ES-I3 (cell line): ENCODE measurements at regions not wholly inside any gene's neighbourhood (a gene's known extent, or its start where the extent isn't known, plus 50 kb on each side); places are given as distances from the start of the nearest gene placed in this dataset.
A peak's percentile ranks its signal among the peaks of the same experiment; 100 is the strongest.

ENCODE experiments used
- H3K36me3 ChIP-seq: 2 replicates; pipeline ENCODE4 v1.6.1; 2013; ENCODE audit warnings: mild to moderate bottlenecking, low read length, control low read depth, moderate library complexity; ENCODE audit not compliant: insufficient read depth
- H3K4me1 ChIP-seq: 2 replicates; pipeline ENCODE4 v1.6.1; 2013; ENCODE audit warnings: mild to moderate bottlenecking, control low read depth, low read length; ENCODE audit not compliant: insufficient read depth
- H3K9ac ChIP-seq: 2 replicates; pipeline ENCODE4 v1.6.1; 2013; ENCODE audit warnings: low read depth, mild to moderate bottlenecking, low read length, moderate library complexity
- H3K9me3 ChIP-seq: 2 replicates; pipeline ENCODE4 v1.6.1; 2013; ENCODE audit warnings: mild to moderate bottlenecking, low read length, moderate library complexity; ENCODE audit not compliant: control insufficient read depth, insufficient read depth

DNA sequence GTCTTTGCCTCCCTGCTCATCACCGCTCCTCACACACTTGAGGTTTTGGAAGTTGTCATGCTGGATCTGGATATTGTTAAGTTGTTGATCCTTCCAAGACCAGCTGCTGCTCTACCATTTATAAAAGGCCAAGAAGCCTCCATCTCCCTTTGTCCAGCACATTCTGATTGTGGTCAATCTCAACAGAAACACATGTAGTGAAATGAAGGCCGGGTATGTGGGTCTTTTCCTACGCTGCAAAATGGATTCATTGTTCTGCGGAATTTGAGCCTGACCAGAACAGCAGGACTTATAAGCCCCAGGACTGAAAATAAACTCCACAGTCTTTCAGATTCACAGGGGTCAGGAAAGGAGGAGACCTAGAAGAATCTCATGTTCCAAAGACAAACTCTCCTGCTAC, 238.4 kb downstream of the CMPK2 start:
- Histone ChIP-seq H3K9me3 (no peaks in the 10 kb centered on the region), H3K36me3 (no peaks in the 10 kb centered on the region), H3K9ac (no peak overlapping the region), H3K4me1 (no peaks in the 10 kb centered on the region)

GRCh38 chr2:6630209-6630608, 235.5 kb downstream of the CMPK2 start:
- Histone ChIP-seq H3K9me3 (no peaks in the 10 kb centered on the region), H3K4me1 (no peaks in the 10 kb centered on the region), H3K36me3 (no peaks in the 10 kb centered on the region), H3K9ac (no peak overlapping the region)

GRCh38 chr2:6635296-6635695, 230.4 kb downstream of the CMPK2 start:
- Histone ChIP-seq H3K9ac (no peak overlapping the region), H3K36me3 (no peaks in the 10 kb centered on the region), H3K4me1 (peaks cover 14% of the 10 kb centered on the region), H3K9me3 (no peaks in the 10 kb centered on the region)

- Histone ChIP-seq H3K36me3 (no peaks in the 10 kb centered on the region), H3K4me1 (peaks cover 20% of the 10 kb centered on the region), H3K9ac (no peak overlapping the region), H3K9me3 (no peaks in the 10 kb centered on the region)
Measured at GRCh38 chr2:6637330-6637729, 228.4 kb downstream of the CMPK2 start.

GRCh38 chr2:6639929-6640620, 225.6 kb downstream of the CMPK2 start:
- Histone ChIP-seq H3K9ac (peak overlapping the region; percentile 8), H3K9me3 (no peaks in the 10 kb centered on the region), H3K4me1 (peaks cover 20% of the 10 kb centered on the region), H3K36me3 (no peaks in the 10 kb centered on the region)

DNA sequence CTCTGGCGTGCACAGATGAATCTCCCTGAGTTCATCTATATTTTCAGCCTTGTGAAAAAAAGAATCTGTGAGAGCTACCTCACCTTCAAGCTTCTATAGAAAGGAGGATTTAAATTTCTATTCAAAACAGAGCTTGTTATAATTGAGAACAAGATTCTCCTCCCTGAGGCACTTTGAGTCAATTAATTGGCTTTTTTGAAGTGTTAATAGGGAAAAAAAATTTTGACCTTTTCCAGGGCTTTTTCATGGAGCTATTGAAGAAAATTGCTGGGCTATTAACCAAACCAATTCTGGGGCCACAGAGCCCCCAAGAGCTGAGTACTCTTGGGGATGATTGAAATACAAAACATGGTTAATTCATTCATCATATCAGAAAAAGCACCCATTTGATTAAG, 225.1 kb downstream of the CMPK2 start:
- Histone ChIP-seq H3K9me3 (no peaks in the 10 kb centered on the region), H3K4me1 (peaks cover 20% of the 10 kb centered on the region), H3K36me3 (no peaks in the 10 kb centered on the region), H3K9ac (peak overlapping the region; percentile 8)

- Histone ChIP-seq H3K9ac (no peak overlapping the region), H3K36me3 (no peaks in the 10 kb centered on the region), H3K4me1 (peaks cover 20% of the 10 kb centered on the region), H3K9me3 (no peaks in the 10 kb centered on the region)
Measured at GRCh38 chr2:6641956-6642355, 223.8 kb downstream of the CMPK2 start.

- Histone ChIP-seq H3K9me3 (no peaks in the 10 kb centered on the region), H3K4me1 (peaks cover 7% of the 10 kb centered on the region; the same call in 1 of the 2 replicates), H3K36me3 (no peaks in the 10 kb centered on the region), H3K9ac (no peak overlapping the region)
Measured at GRCh38 chr2:6644261-6644660, 221.4 kb downstream of the CMPK2 start.

- Histone ChIP-seq H3K36me3 (no peaks in the 10 kb centered on the region), H3K9ac (no peak overlapping the region), H3K9me3 (no peaks in the 10 kb centered on the region), H3K4me1 (peaks cover 6% of the 10 kb centered on the region; the same call in 1 of the 2 replicates)
Measured at GRCh38 chr2:6645004-6645403, 220.7 kb downstream of the CMPK2 start.

- Histone ChIP-seq H3K9ac (no peak overlapping the region), H3K4me1 (peaks cover 3% of the 10 kb centered on the region; the same call in 1 of the 2 replicates), H3K9me3 (no peaks in the 10 kb centered on the region), H3K36me3 (no peaks in the 10 kb centered on the region)
Measured at GRCh38 chr2:6645672-6646071, 220.0 kb downstream of the CMPK2 start.

GRCh38 chr2:6647046-6647445, 218.7 kb downstream of the CMPK2 start:
- Histone ChIP-seq H3K36me3 (no peaks in the 10 kb centered on the region), H3K4me1 (no peaks in the 10 kb centered on the region), H3K9ac (no peak overlapping the region), H3K9me3 (no peaks in the 10 kb centered on the region)

GRCh38 chr2:6648596-6649247, 217.0 kb downstream of the CMPK2 start:
- Histone ChIP-seq H3K4me1 (no peaks in the 10 kb centered on the region), H3K9me3 (no peaks in the 10 kb centered on the region), H3K9ac (no peak overlapping the region), H3K36me3 (no peaks in the 10 kb centered on the region)

GRCh38 chr2:6650311-6650710, 215.4 kb downstream of the CMPK2 start:
- no peak overlapping the region for H3K9ac ChIP-seq
- H3K9me3 ChIP-seq = no peaks in the 10 kb centered on the region
- no peaks in the 10 kb centered on the region for H3K4me1 ChIP-seq
- H3K36me3 ChIP-seq = no peaks in the 10 kb centered on the region

DNA sequence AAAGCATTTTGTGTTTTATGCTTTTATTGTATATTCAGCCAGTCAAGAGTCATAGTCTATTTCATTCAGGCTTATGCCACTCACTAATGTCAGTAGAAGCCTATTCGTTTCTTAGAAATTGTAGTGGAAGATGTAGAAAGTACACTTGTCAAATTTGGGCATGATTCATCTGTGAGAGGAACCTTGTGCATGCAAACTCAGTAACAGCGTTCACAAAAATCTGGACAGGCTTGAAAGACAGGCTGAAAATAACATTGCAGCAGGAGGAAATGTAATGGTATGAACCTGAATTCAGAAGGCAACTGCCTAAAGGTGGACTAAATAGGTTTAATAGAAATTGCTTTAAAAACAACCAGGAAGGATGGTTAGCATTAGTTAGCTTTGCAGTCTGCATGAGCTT, 213.5 kb downstream of the CMPK2 start:
- Histone ChIP-seq H3K4me1 (no peaks in the 10 kb centered on the region), H3K9ac (no peak overlapping the region), H3K36me3 (no peaks in the 10 kb centered on the region), H3K9me3 (no peaks in the 10 kb centered on the region)

DNA sequence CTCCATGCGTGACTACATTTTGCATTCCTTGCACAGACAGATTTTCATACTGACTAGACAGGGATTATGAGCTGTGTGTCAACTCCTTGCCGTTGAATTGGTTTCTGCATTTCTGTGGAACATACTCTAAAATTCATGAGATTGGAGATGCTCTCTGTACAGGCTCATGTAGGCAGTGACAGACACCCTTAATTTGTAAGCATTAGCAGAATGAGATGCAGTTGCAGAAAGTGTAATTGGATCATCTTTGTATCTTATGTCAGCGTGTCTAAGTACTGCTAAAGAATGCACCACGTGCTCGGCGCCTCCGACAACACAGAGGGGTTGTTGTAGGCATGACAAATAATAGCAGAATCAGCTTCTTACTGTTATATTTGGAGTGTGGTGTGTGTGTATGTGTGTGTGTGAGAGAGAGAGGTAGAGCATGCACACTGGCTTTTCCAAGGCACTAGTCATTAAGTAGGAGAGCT, 212.4 kb downstream of the CMPK2 start:
- Histone ChIP-seq H3K36me3 (no peaks in the 10 kb centered on the region), H3K4me1 (no peaks in the 10 kb centered on the region), H3K9me3 (no peaks in the 10 kb centered on the region), H3K9ac (no peak overlapping the region)
